ENCODE measurements at regions not wholly inside any gene's neighbourhood (a gene's known extent, or its start where the extent isn't known, plus 50 kb on each side); places are given as distances from the start of the nearest gene placed in this dataset.

DNA sequence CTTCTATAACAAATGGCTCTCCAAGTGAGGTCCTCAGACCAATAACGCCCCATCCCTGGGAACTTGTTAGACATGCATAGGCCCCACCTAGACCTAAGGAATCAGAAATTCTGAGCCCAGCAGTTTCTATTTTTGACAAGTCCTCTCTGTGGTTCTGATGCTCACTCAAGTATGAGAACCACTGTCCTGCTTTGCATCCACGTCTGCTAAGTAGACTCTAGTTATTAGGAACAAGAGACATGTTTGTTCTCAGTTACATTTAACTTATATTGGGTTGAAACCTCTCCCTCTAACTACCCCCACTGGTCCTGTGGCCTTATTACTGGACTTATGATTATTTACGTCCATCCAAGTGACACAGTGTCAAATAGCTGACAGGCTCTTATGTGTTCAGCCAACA, 70.3 kb downstream of the TMEM17 start:
- TF ChIP-seq, protein P1, sequence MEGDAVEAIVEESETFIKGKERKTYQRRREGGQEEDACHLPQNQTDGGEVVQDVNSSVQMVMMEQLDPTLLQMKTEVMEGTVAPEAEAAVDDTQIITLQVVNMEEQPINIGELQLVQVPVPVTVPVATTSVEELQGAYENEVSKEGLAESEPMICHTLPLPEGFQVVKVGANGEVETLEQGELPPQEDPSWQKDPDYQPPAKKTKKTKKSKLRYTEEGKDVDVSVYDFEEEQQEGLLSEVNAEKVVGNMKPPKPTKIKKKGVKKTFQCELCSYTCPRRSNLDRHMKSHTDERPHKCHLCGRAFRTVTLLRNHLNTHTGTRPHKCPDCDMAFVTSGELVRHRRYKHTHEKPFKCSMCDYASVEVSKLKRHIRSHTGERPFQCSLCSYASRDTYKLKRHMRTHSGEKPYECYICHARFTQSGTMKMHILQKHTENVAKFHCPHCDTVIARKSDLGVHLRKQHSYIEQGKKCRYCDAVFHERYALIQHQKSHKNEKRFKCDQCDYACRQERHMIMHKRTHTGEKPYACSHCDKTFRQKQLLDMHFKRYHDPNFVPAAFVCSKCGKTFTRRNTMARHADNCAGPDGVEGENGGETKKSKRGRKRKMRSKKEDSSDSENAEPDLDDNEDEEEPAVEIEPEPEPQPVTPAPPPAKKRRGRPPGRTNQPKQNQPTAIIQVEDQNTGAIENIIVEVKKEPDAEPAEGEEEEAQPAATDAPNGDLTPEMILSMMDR (IDR thresholded peaks at IDR 0.05) = no peak
- no peak for TF ChIP-seq POLR2A (IDR thresholded peaks at IDR 0.05)
- TF ChIP-seq POLR2AphosphoS5 (IDR thresholded peaks at IDR 0.05) = no peak

Data from breast epithelium (tissue), 3 donors.